ENCODE measurements at regions not wholly inside any gene's neighbourhood (a gene's known extent, or its start where the extent isn't known, plus 50 kb on each side); places are given as distances from the start of the nearest gene placed in this dataset.
A peak's percentile ranks its signal among the peaks of the same experiment; 100 is the strongest.

GRCh38 chr7:13032576-13032975 lies 345.1 kb downstream of the ARL4A start:
- H4K20me1 ChIP-seq (replicated peaks; ENCODE audit: control insufficient read depth, extremely low read depth, insufficient read depth, low read length): no peaks in the 10 kb centered on the region
- FAIRE-seq (no peak), DNase-seq (ENCODE audit: low read depth, low spot score) (peak; percentile 14)
- POLR2A ChIA-PET: no interaction called here
- no peaks in the 10 kb centered on the region for H3K27me3 ChIP-seq (ENCODE audit: control insufficient read depth in 2 of 2, insufficient read depth in 2 of 2, low read length in 2 of 2)
- CTCF ChIA-PET: no interaction called here
- no TSS peak for BruUV-seq (replicated peaks)
- no peak overlapping the region for H3K4me2 ChIP-seq (ENCODE audit: insufficient read depth, low read length)
- intact Hi-C loops (cut with micrococcal nuclease): no loop called here
- H2AFZ ChIP-seq (ENCODE audit: low read depth, low read length): no peak overlapping the region
- H3K9me1 ChIP-seq (replicated peaks; ENCODE audit: control insufficient read depth, extremely low read depth, insufficient read depth, low read length): no peaks in the 10 kb centered on the region
- no peaks in the 10 kb centered on the region for H3K79me2 ChIP-seq (ENCODE audit: control insufficient read depth, insufficient read depth, low read length)
- H3K4me1 ChIP-seq (ENCODE audit: control insufficient read depth, extremely low read depth, insufficient read depth, low read length): peaks cover 15% of the 10 kb centered on the region
- TF ChIP-seq POLR2AphosphoS5 (IDR thresholded peaks at IDR 0.05; ENCODE audit: insufficient read depth, low read depth, low read length) (no peak), POLR2A (IDR thresholded peaks at IDR 0.05; ENCODE audit: low read depth, low read length) (no peak), MAX (IDR thresholded peaks at IDR 0.05; ENCODE audit: insufficient read depth, insufficient read length) (no peak), FOS (IDR thresholded peaks at IDR 0.05; ENCODE audit: borderline replicate concordance, insufficient read depth, low read length) (no peak), GATA2 (IDR thresholded peaks at IDR 0.05; ENCODE audit: insufficient read depth, insufficient read length, low read depth, low read length) (no peak), JUN (IDR thresholded peaks at IDR 0.05; ENCODE audit: borderline replicate concordance, insufficient read depth, insufficient read length, low read depth) (no peak), MYC (IDR thresholded peaks at IDR 0.05; ENCODE audit: low read depth, low read length) (no peak), EZH2 (IDR thresholded peaks at IDR 0.05; ENCODE audit: borderline replicate concordance, low read depth, low read length, severe bottlenecking) (no peak)
- TF ChIP-seq, protein P1, sequence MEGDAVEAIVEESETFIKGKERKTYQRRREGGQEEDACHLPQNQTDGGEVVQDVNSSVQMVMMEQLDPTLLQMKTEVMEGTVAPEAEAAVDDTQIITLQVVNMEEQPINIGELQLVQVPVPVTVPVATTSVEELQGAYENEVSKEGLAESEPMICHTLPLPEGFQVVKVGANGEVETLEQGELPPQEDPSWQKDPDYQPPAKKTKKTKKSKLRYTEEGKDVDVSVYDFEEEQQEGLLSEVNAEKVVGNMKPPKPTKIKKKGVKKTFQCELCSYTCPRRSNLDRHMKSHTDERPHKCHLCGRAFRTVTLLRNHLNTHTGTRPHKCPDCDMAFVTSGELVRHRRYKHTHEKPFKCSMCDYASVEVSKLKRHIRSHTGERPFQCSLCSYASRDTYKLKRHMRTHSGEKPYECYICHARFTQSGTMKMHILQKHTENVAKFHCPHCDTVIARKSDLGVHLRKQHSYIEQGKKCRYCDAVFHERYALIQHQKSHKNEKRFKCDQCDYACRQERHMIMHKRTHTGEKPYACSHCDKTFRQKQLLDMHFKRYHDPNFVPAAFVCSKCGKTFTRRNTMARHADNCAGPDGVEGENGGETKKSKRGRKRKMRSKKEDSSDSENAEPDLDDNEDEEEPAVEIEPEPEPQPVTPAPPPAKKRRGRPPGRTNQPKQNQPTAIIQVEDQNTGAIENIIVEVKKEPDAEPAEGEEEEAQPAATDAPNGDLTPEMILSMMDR (IDR thresholded peaks at IDR 0.05; ENCODE audit: extremely low read depth in 1 of 2, insufficient read depth in 1 of 2, low read depth in 1 of 2, low read length in 2 of 2): no peak
- no peak overlapping the region for H3K27ac ChIP-seq (ENCODE audit: insufficient read depth, low read depth, low read length)
- no peaks in the 10 kb centered on the region for H3K9me3 ChIP-seq (replicated peaks; ENCODE audit: control insufficient read depth, insufficient read depth, low read length)
- H3K4me3 ChIP-seq (replicated peaks in 1 of 3; ENCODE audit: insufficient read depth in 1 of 3, low read depth in 1 of 3, low read length in 3 of 3): no peak overlapping the region
- dilution Hi-C loops (cut with MboI; ENCODE audit: extremely low pct_ligation_motif_present, low sequenced_read_pairs): no loop called here
- H3K36me3 ChIP-seq (ENCODE audit: control insufficient read depth in 2 of 2, extremely low read depth in 1 of 2, insufficient read depth in 2 of 2, low read length in 2 of 2): no peaks in the 10 kb centered on the region
- no peak overlapping the region for H3K9ac ChIP-seq (replicated peaks; ENCODE audit: extremely low read depth, insufficient read depth, low read length)

All from endothelial cell of umbilical vein (primary cell).